Chondrocyte (in vitro differentiated cells): ENCODE measurements at regions not wholly inside any gene's neighbourhood (a gene's known extent, or its start where the extent isn't known, plus 50 kb on each side); places are given as distances from the start of the nearest gene placed in this dataset.

ENCODE experiments used
- DNase-seq: peaks from one replicate; pipeline ENCODE4 v3.0.0; 2021; ENCODE audit warnings: mixed read lengths, low spot score
- H3K27ac Mint-ChIP-seq: one replicate; pipeline ENCODE4 v1.8.0; 2021; ENCODE audit warnings: mild to moderate bottlenecking, moderate library complexity, mixed read lengths; ENCODE audit not compliant: unreplicated experiment
- H3K27me3 Mint-ChIP-seq: 2 replicates; pipeline ENCODE4 v1.8.0; 2021; ENCODE audit warnings: low read depth, mixed read lengths
- H3K36me3 Mint-ChIP-seq: 2 replicates; pipeline ENCODE4 v1.8.0; 2021; ENCODE audit warnings: low read depth, mixed read lengths
- H3K4me1 Mint-ChIP-seq: 2 replicates; pipeline ENCODE4 v1.8.0; 2021; ENCODE audit warnings: low read depth, mild to moderate bottlenecking, mixed read lengths
- H3K4me3 Mint-ChIP-seq: one replicate; pipeline ENCODE4 v1.8.0; 2021; ENCODE audit warnings: mild to moderate bottlenecking, moderate library complexity, mixed read lengths; ENCODE audit not compliant: unreplicated experiment
- H3K9me3 Mint-ChIP-seq: 2 replicates; pipeline ENCODE4 v1.8.0; 2021; ENCODE audit warnings: low read depth, mixed read lengths
- CTCF ChIP-seq: fragments of 200-600 bp; sonication (generic); IDR thresholded peaks from 2 replicates; pipeline ENCODE4 v1.5.0; 2021; ENCODE audit warnings: antibody characterized with exemption, mild to moderate bottlenecking, moderate library complexity

- H3K27ac Mint-ChIP-seq = no peak overlapping the region
- H3K9me3 Mint-ChIP-seq = no peaks in the 10 kb centered on the region
- no peaks in the 10 kb centered on the region for H3K27me3 Mint-ChIP-seq
- no peaks in the 10 kb centered on the region for H3K36me3 Mint-ChIP-seq
- no peak for TF ChIP-seq CTCF
- no peak for DNase-seq
- no peak overlapping the region for H3K4me3 Mint-ChIP-seq
- H3K4me1 Mint-ChIP-seq = peaks cover 10% of the 10 kb centered on the region
Observed at GRCh38 chr11:16572945-16573344, 165.5 kb upstream of the C11orf58 start.

DNA sequence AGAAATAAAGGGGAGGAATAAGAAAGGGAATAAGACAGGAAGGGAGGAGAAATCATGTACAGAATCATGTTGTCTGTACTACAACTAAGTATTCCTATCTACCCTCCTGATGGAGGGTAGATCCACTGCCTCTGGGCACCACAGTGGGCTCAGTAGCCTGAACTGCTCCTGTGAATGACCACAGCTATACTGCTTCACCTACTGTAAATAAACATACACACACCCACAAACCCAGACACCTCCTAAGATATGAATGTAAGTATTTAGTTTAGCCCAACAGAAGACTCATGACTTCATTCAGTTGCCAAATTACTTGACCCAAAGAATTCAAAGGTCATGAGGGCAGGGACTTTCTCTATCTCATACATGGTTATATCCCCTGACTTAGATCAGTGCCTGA, 177.3 kb upstream of the C11orf58 start:
- DNase-seq = no peak

GRCh38 chr11:16558494-16558893, 180.0 kb upstream of the C11orf58 start:
- no peaks in the 10 kb centered on the region for H3K27me3 Mint-ChIP-seq
- no peak for DNase-seq
- H3K4me1 Mint-ChIP-seq = peaks cover 11% of the 10 kb centered on the region
- H3K36me3 Mint-ChIP-seq = no peaks in the 10 kb centered on the region
- no peak overlapping the region for H3K27ac Mint-ChIP-seq
- no peak overlapping the region for H3K4me3 Mint-ChIP-seq
- H3K9me3 Mint-ChIP-seq = no peaks in the 10 kb centered on the region
- no peak for TF ChIP-seq CTCF

More for the DNA sequence above, 177.3 kb upstream of the C11orf58 start:
- H3K4me1 Mint-ChIP-seq = peaks cover 3% of the 10 kb centered on the region
- TF ChIP-seq CTCF = no peak
- H3K27ac Mint-ChIP-seq = no peak overlapping the region
- no peaks in the 10 kb centered on the region for H3K36me3 Mint-ChIP-seq
- no peaks in the 10 kb centered on the region for H3K9me3 Mint-ChIP-seq
- H3K27me3 Mint-ChIP-seq = no peaks in the 10 kb centered on the region
- no peak overlapping the region for H3K4me3 Mint-ChIP-seq

- Mint-ChIP-seq H3K9me3 (no peaks in the 10 kb centered on the region), H3K27me3 (no peaks in the 10 kb centered on the region), H3K36me3 (no peaks in the 10 kb centered on the region), H3K27ac (no peak overlapping the region), H3K4me3 (no peak overlapping the region), H3K4me1 (peaks cover 21% of the 10 kb centered on the region)
- no peak for TF ChIP-seq CTCF
- no peak for DNase-seq
Observed at GRCh38 chr11:16555956-16556355, 182.5 kb upstream of the C11orf58 start.

DNA sequence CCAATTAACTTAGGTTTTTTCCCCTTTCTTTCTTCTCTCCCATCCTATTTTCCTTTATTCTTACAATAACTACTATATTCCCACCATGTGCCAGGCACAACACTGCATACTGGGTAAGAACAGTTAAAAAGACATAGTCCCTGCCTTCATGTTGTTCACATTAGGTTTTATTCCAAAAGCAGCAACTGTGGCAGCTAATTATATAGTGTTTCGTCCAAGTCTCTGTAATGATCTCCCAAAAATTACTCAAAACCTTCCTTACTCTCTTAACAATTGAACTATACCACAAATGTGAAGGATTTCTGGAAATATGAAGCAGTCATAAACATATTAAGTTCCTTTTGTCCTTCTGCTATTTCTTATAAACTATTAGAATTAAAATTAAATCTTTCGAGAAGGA, 184.1 kb upstream of the C11orf58 start:
- Mint-ChIP-seq H3K9me3 (peaks cover 4% of the 10 kb centered on the region), H3K36me3 (no peaks in the 10 kb centered on the region), H3K4me3 (no peak overlapping the region), H3K27ac (no peak overlapping the region), H3K4me1 (peaks cover 21% of the 10 kb centered on the region), H3K27me3 (no peaks in the 10 kb centered on the region)
- TF ChIP-seq CTCF = no peak
- DNase-seq = no peak
